AG08396 (cell line): ENCODE measurements at regions not wholly inside any gene's neighbourhood (a gene's known extent, or its start where the extent isn't known, plus 50 kb on each side); places are given as distances from the start of the nearest gene placed in this dataset.
"Not testable (repeated sequence)": the region's sequence is repeated elsewhere in the genome, so short reads cannot be mapped to it uniquely, and the experiment has no call there.

Experiments used
- DNase-seq: peaks from one replicate; pipeline ENCODE4 v3.0.0; 2012; ENCODE audit warnings: low spot score, mixed read lengths

DNA sequence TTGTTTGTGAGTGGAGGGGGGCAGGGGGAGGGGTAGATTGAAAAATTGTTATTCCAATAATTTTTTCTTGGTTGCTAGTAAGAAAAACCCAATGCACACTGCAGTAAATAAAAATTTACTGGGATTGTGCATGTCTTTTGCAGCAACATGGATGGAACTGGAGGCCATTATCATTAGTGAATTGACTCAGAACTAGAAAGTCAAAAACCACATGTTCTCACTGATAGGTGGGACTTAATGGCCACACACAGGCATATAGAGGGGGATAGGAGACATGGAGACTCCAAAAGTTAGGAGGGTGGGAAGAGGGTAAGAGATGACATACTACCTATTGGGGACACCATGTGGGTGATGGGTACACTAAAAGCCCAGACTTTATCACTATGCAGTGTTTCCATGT lies 67.2 kb downstream of the BUB3 start:
- no peak for DNase-seq

DNA sequence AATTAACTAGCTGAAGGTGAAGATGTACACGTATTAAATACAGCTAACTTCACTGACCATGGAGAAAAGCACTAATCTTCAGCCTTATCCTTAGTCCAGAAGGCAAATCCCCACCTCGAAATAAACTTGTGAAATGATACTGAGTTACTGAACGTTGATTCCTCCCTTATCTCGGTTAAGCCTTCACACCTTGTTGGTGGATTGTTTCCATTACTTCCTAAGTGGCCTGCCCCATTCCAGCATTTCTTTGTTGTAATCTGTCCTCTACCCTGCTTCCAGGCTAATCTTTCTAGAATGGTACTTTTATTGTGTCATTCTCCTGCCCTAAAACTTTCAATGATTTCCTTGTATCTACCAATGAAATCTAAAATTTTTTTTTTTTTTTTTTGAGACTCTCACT lies 68.6 kb downstream of the BUB3 start:
- DNase-seq: no peak

DNA sequence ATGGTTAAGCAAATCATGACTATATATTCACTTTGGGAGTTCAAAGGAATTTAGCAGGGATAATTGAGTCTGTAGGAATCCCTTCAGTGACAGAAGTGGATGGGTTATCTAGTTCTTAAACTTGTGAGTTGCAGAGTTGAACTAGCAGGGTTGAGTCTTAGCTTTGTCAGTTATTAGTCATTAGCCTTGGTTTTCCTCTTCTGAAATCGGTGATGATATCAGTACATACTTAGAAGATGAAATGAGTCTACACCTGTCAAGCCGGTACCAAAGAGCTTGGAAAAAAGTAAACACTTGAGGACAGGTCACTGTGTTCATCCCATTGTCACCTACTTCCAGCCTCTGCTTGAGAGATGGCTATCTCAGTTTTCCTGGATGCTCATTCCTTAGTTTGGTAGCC lies 73.5 kb downstream of the BUB3 start:
- no peak for DNase-seq

DNA sequence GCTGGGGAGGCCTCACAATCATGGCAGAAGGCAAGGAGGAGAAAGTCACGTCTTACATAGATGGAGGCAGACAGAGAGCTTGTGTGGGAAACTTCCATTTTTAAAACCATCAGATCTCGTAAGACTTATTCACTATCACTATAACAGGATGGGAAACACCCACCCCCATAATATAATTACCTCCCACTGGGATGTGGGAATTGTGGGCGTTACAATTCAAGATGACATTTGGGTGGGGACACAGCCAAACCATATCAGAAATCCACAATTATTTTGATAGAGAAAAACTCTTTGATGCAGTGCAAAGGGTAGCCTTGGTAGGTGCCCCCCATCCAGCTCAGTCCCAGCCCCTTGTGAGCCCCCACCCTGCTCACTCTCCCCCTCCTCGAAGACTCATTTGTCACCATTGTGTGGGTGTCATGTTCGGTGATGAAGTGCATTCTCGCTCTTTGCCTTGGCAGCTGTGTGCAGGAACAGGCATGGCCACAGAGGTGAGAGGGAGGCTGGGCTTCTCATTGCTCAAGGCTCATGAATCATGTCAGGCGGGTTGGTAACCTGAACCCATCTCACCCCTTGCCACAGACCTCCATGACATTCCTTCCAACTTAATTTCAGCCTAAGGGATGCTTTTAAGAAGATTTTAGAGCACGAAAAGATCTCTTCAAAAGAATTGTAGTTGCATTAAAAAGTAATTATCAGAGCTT lies 75.9 kb downstream of the BUB3 start:
- DNase-seq: no peak

DNA sequence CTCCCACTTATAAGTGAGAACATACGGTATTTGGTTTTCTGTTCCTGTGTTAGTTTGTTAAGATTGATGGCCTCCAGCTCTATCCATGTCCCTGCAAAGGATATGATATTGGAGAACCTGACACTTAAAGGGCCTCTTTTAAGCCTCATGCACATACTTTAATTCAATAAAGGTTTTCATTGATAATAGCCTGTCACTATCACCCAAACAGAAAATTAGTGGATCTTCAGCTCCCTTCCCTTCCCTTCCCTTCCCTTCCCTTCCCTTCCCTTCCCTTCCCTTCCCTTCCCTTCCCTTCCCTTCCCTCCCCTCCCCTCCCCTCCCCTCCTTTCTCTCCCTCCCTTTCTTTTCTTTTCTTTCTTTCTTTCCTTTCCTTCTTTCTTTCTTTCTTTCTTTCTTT lies 78.7 kb downstream of the BUB3 start:
- not testable (repeated sequence) for DNase-seq

DNA sequence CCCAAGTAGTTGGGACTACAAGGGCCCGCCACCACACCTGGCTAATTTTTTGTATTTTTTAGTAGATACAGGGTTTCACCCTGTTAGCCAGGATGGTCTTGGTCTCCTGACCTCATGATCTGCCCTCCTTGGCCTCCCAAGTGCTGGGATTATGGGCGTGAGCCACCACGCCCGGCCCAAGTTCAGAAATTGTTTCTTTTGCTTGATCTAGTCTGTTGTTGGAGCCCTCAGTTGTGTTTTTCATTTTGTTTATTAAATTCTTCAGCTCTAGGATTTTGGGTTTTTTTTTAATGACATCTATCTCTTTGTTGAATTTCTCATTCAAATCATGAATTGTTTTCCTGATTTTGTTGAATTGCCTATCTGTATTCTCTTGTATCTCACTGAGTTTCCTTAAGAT lies 80.8 kb downstream of the BUB3 start:
- DNase-seq: not testable (repeated sequence)

DNA sequence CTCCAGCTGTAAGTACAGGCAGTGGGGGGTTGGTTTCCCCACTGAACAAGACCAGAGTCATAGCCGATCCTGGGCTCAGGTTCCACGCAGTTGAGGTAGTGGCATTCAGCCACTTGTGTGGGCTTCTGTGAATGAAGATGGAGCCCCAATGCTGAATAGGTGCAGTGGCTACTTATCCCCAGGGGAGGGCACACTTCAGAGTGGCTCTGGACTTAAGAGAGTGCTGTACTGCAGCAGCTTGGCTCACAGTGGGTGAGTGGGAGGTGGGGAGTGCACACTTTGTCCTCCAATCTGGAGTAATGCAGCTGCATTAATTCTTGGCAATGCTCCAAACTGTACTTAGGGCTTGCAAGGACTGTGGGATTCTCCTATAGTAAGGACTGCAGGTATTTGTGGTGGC lies 81.9 kb downstream of the BUB3 start:
- DNase-seq: no peak

DNA sequence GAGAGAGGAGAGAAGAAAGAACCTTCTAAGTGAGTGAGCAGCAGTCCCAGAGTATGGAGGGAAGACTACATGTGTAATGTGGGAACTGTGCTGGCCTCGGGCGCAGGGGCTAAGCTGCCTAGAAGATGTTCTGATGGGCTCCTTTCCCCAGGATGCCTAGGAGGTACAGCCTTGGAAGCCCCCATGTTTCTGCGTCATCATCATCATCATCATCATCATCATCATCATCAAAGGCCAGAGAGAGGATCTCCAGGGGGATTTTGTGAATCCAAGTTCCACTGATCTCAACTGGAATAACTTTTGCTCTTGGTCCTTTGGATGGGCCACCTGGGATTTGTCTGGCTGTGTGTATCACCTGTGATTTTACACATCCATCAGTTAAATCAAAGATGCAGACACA lies 86.0 kb downstream of the BUB3 start:
- DNase-seq: no peak

DNA sequence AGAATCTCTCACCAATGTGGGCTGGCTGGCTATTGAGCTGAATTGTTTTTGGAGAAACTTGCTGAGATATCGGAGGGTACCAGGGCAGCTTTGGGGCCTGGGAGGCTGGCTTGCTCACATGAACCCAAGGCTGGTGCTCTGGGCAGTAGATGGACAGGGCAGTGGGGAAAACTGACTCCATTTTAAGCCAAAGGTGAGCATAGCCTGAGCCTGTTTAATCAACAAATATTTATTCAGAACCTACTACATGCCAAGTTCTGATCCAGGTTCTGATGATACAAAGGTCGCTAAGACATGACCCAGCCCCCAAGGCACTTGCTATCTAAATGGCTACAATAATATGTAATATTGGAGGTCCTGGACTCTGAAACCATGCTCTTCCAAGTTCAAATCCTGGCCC lies 86.6 kb downstream of the BUB3 start:
- no peak for DNase-seq

DNA sequence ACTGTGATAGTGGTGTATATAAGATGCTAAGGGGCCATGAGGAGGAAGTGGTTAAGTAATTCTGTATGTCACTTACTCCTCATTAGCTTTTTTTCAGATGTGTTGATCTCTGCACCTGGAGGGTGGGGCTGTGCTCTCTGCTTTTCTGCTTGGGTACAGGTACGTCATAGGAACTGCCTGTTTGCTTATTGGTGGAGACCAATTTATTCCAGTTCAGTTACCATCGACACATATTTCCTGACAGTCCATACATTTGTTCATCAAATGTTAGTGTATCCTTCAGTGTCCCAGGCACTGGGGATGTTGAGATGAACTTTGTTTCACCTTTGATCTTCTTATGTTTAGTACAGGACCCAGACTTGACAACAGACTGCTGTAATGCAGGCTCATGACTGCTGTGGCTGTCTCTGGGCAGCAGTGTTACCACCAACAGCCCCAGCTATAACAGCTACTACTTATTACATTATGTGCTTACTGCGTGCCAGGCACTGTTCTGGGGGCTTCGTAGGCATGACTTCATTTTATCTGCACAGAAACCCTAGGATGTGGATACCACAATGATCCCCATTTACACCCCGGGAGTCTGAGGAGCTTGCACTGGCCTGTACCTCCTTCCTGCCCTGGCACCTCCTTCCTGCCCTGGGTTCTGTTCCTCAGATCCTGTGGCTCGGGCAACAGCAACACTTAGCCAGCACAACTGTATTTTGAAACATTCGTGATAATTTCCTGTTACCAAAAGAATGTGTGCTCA lies 87.4 kb downstream of the BUB3 start:
- no peak for DNase-seq

DNA sequence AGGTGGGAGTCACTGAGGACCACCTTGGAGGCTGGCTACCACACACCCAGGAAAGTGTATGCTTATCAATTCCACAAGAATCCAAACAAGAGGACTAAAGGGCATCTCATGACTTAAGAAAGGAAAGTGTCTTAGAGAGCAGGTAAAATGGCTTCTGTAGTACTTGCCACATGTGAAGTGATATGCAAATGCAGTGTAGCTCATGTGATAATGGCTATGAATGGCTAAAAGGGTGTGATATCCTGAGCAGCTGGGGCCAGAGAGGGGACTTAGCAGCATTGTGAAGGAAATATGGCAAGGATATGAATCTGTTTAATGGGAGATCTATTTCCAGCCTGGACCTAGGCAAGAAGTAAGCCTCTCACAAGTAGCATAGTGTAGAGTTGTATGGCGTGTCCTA lies 90.5 kb downstream of the BUB3 start:
- DNase-seq: no peak

DNA sequence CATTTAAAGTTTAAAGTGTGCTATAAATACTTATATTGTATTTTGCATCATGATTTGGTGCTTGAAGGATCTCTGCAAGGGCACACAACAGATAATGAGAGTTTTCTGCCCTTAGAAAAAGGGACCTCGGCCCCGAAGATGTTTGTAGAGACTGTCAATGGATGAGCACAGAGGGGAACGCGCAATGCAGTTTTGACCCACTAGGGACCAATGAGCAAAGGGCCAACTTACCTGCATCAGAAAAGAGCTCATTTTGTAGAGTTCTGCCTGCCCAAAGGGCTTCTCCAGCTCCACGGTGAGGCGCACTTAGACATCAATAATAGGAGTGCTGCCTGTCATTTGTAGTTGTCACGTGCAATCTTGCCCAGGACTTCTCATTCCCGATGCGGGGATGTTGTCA lies 91.1 kb downstream of the BUB3 start:
- no peak for DNase-seq

DNA sequence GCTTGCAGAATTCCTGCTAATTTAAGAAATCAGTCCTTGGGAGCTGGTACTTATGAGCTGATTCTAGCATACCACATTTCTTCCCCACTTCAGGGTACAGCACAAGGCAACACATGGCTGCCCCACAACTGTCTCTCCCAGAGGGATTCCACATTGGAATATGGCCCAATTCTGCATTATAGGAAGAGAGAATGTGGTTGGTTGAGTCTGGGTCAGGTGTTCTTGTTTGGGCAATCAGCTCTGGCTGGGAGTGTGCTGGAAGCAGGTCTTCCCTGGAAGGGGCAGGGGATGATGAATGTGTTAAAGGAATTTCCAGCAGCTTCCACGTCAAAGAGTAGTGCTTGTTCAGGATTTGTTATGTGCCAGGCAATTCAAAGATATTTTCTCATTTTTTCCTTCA lies 95.7 kb downstream of the BUB3 start:
- no peak for DNase-seq

DNA sequence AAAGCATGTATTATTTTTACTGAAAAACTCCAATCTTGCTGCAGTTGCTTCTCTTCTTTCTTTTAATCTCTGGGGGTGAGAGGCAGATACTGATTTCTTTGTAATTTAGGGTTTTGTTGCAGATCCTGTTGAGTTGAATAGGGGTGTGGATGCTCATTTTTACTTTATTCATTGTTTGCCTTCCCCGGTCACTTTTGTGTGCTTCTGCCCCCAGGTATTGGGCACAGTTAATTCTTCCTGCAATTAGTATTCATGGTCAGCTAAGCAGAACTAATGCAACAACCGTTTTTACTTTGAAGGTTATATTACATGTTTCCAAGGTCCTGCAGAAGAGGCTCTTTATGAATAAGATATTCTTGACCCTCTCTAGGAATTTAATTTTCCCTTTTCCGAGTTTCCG lies 96.4 kb downstream of the BUB3 start:
- no peak for DNase-seq

DNA sequence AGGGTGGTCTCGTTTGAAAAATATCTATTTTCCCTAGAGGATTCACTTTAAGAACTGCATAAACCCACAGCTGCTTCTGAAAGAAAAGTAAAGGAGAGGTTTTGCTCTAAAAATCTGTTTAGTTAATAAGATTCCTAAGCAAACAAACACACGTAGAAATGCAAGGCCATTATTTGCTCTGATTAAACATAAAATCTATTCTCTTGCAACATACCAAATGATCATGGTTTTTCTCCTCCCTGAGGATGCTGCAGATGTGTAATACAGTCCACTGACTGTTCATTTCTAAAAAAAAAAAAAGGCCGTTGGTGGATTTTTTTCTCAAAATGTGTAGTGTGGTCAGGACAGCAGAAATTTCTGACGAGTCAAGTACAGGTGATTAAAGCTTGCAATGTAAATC lies 98.6 kb downstream of the BUB3 start:
- DNase-seq: no peak

DNA sequence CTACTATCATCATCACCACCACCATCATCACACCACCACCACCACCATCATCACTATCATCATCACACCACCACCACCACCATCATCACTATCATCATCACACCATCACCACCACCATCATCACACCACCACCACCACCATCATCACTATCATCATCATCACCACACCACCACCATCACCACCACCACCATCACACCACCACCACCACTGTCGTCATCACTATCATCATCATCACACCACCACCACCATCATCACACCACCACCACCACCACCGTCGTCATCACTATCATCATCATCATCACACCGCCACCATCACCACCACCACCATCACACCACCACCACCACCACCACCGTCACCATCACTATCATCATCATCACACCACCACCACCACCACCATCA lies 100.1 kb downstream of the BUB3 start:
- DNase-seq: not testable (repeated sequence)

DNA sequence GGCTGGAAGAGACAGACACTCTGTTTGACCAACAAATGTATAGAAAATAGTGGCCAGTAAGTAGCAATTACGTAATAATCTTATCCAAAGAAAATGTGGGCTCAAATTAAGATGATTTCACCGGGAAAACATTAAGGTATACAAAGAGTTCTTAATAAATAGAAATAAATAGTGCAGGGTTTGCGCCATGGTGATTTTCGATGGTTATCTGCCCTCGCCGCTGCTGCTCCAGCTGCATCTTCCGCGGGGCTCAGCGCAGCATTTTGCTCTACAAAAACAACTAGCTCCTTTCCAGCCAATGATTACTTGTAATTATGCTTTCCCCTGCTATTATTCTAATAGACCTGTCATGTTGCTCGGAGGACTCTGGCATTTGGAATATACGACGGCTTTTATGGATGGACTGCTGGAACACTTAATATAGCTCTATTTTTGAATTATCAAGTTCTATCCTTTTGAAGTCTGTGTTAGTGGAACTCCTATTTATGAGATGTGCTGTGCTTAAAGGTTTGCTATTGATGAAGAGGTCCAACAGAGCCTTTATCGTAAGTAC lies 103.8 kb downstream of the BUB3 start:
- no peak for DNase-seq

DNA sequence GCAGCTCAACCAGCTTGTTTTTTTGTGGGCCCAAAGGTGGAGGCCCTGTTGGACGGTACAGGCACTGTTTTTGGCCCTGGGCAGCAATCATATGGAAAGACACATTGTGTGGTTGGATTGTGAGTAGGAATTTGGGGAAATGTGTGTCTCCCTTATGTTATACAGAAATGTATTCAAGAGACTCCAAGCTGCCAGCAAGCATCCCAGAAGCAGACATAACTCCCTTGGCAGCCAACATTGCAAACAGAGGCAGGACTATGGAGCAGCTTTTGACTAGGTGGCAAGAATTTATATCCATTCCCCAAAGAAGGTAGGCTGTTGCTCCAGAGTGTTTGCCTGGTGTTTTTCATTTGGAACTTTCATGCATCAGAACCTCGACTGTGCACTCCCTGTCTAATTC lies 104.9 kb downstream of the BUB3 start:
- no peak for DNase-seq

DNA sequence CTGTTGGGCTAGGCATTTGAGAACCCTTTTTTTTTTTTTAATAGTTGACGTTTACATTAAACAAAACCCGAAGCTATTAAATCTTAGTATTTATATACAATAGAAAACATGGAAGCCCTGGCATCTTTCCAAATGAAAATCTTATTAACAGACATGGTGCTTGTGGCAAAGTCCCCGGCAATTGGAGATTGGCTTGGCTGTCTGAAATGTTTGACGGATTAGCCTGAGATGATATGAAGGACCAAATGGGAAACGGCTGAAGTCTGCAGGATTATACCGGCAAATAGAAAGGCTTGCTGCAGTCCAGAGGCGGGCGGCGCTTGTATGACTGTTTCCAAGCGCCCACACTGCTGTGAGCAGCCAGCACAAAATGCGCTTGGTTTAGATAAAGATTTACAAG lies 105.6 kb downstream of the BUB3 start:
- DNase-seq: no peak

DNA sequence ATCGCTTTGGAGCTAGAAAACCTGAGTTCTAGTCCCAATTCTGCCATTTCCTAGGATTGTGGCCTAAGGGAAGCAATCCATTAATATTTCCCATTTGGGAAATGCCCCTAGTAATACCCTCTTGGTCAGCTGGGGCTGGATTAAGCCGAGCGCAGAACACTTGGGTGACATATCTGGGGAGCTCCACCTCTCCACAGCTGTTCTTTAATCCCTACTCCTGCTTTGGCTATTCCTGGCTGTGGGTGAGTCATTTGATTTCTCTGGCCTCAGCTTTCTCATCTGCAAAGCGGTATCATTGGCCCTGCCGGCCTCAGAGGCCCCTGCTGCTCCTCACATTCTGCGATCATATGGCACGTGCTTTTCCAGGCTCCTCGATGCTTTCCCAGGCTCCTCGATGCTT lies 108.3 kb downstream of the BUB3 start:
- no peak for DNase-seq

DNA sequence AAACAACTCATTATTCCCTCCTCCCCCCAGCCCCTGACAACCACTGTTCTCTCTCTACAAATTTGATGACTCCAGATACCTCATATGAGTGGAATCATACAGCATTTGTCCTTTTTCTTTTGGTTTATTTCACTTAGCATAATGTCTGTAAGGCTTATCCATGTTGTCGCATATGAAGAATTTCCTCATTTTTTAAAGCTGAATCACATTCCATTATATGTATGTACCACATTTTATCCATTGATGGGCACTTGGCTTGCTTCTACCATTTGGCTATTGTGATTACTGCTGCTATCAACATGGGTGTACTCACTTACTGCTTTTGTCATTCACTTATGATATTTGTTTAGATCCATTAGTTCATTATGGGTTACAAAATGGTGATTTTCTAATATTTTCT lies 112.8 kb downstream of the BUB3 start:
- DNase-seq: no peak

DNA sequence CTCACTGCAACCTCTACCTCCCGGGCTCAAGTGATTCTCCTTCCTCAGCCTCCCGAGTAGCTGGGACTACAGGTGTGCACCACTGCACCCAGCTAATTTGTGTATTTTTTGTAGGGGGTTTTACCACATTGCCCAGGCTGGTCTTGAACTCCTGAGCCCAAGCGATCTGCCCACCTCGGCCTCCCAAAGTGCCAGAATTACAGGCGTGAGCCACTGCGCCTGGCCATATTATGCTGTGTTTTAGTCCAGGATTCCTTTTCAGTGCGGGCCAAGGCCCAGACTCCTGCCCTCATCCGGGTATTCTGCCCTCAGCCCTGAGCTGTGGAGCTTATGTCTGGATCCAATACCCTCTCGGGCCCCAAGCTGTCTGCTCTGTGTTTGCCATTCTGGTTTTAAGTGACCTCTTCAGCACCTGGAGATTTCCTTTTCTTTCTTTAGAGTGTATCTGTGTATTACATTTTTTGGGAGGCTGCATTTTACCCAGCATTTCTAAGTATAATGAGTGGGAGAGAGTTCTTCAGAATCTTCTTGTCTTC lies 114.9 kb downstream of the BUB3 start:
- no peak for DNase-seq

DNA sequence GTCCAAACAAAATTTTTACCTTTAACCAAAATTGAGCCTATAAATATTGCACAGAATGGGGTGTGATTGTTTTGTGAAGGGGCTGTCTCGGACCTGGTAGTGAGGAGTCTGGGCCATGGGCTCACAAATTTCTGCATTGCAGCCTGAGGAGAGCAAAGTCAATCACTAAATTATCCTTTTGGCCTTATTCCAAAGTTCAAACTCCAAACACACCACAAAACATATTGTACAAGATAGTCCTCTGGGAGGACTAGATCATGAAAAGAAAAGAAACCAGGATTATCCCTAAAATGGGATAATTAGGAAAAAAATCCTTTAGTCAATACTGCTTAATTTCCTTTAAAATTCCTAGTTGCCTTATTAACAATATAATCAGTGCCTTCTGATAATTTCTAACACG lies 115.5 kb downstream of the BUB3 start:
- no peak for DNase-seq
